HG03060 (cell line): ENCODE measurements at regions not wholly inside any gene's neighbourhood (a gene's known extent, or its start where the extent isn't known, plus 50 kb on each side); places are given as distances from the start of the nearest gene placed in this dataset.

Source experiments
- ATAC-seq: cut with Tn5 transposase; IDR thresholded peaks from one replicate; pipeline ENCODE4 v1.9.1; 2021; ENCODE audit warnings: low read depth, moderate number of reproducible peaks; ENCODE audit not compliant: unreplicated experiment

DNA sequence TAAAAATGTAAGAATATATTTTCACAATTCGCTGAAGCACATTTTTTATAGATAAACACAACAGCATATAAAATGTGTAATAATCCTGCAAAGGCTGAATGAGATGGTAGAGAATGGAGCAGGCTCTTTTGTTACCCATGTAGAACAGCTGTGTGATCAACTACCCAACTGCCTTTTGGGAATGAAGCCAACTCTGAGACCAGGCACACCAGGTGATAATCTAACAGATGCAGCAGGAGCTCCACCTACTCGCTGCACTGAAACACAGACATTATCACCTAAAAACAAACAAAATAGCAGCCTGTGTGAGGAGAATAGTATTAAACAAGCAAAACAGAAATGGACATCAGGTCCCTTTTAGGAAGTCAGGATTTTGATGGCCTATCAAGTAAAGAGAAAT, 183.3 kb downstream of the CCDC59 start:
- no peak for ATAC-seq

GRCh38 chr12:82174383-82174782, 183.8 kb downstream of the CCDC59 start:
- ATAC-seq: no peak

- no peak for ATAC-seq
Observed at GRCh38 chr12:82149045-82149444, 209.1 kb downstream of the CCDC59 start.

DNA sequence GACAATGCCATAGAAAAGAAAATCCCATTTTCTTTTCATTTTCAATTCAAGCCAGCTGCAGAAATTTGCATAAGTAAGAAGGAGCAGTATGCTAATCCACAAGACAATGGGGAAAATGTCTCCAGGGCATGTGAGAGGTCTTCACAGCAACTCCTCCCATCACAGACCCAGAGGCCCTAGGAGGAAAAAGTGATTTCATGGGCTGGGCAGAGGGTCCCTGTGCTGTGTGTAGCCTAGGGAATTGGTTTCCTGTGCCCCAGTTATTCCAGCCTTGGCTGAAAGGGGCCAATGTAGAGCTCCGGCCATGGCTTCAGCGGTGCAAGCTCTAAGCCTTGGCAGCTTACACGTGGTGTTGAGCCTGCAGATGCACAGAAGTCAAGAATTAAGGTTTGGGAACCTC, 211.4 kb downstream of the CCDC59 start:
- no peak for ATAC-seq

DNA sequence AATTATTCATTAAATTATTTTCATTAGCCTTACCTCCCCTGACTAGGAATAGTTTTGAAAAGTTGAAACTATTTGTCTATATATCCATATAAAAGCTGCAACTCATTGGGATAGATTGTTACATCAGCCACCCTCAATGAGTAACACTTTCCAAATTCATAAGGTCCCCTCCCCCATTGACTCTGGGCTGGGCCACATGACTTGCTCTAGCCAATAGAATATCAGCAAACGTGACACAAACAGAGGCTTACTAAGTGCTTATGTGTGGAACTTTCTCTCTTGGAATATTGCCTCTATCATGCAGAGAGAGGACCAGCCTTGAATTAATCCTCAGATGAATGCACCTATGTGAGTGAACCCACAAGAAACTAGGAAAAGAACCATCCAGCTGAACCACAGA, 213.7 kb downstream of the CCDC59 start:
- ATAC-seq: no peak

GRCh38 chr12:82132390-82132789, 225.8 kb downstream of the CCDC59 start:
- no peak for ATAC-seq

DNA sequence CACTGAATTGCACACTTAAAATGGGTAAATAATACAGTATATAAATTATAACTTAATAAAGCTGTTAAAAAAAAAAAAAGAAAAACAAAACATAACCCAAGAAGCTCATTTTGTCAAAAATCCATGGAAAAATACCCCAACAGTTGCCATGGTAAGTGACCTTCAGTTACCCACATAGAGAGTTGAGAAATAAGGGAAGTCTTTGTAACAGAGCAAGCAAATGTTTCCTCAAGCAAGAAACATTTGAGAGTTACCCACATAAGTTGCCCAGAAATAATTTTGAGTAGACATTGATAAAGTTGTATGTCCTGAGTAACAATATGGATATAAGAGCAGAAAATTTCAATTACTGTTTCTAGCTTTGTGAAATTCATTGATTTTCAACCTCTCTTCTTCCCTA, 227.4 kb downstream of the CCDC59 start:
- ATAC-seq: no peak

DNA sequence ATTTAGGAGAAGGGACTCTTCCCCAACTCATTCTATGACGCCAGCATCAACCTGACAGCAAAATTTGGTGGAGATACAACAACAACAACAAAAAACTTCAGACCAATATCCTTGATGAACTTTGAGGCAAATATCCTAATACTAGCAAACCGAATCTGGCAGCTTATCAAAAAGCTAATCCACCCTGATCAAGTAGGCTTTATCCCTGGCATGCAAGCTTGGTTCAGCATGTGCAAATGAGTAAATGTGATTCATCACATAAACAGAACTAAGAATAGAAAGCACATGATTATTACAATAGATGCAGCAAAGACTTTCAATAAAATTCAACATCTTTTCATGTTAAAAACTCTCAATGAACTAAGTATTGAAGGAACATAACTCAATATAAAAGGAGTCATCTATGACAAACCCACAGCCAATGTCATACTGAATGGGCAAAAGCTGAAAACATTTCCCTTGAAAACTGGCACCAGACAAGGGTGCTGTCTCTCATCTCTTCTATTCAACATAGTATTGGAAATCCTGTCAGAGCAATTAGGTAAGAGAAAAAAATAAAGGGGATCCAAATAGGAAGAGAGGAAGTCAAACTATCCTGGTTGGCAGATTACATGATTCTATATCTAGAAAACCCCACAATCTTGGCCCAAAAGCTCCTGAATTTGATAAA, 233.3 kb downstream of the CCDC59 start:
- no peak for ATAC-seq

DNA sequence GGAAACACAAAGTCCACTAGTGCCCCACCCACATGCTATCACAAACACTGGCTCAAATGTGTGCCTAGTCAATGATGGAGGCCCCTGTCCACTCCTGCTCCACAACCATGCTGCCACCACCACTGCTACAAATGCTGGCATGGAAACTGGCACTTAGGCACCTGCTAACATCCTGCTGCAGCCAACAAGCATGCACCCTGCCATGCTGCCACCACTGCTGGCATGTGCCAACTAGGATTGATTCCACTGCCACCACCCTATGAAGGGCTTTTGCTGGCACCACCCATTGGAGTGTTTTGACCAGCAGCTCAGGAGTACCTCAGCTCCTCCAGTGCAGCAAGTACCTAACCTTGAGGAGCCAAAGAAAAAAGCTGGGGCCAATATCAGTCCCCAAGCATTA, 236.6 kb downstream of the CCDC59 start:
- ATAC-seq: no peak

DNA sequence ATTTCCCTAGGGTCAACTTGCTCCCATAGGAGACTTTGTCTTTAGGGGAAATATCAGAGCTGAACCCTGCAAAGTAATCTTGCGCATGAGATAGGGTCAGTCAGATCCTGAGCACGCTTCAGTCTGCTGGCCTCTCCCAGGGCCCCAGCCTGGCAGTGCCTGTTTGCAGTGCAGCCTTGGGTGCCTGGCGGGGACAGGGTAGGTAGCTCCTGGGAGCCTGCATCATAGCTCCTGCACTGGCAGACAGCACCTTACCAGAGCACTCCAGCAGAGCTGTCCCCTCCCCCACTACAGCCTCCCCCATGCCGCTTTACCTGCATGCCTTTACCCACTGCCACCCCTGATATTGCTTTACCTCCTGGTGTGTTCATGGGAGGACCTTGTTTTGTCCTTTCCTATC, 237.3 kb downstream of the CCDC59 start:
- ATAC-seq: no peak

DNA sequence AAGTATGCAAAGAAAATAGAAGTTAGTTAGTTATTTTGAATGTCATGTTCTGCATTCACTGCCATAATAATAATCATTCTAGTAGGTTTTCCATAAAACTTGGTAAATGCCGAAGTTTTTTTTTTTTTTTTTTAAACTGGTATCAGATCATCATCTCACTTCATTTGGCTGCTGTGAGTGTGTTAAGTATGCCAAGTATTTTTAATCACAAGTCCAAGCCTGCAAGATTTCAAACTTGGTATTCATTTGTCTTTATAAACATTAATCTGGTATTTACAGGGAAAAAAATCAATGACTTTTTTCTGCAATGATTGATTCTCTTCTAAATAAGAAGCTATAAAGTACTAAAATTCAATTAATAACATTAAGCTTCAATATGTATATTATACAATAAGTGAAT, 248.9 kb downstream of the CCDC59 start:
- ATAC-seq: no peak

DNA sequence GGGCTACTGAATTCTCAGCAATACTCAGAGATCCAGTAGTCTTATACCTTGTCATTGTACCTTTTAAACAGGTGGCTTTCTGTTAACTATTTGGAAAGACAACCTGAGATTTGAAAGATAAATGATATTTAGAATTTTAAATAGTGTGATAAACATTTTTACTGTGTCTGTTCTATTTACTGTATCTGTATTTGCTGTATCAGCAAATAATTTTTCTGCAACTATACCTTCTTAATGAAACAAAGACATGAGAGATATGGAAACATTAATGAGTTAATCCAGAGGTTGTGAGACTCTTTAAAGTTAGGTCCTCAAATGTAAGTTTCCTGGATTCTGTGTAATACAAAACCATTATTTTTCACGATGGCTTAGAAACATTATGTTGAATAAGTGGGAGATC, 249.6 kb downstream of the CCDC59 start:
- ATAC-seq: no peak

DNA sequence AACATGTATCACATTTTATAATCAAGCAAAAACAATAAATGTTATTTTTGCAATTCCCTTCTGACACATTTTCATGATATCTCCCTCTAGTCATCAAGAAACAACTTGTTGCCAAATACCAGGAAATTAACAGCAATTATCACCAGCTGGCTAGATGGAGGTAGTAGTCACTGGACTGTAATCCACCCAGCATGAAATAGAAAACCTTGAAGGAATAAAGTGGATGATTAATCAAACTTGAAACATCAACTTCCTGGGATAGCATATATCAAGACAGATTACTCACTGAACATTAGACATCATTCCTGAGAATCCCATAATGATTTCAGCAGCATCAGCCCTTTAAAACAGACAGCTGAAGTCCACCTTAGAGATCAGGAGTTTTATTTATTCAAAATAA, 259.0 kb downstream of the CCDC59 start:
- ATAC-seq: no peak

GRCh38 chr12:82097877-82098276, 260.3 kb downstream of the CCDC59 start:
- ATAC-seq: no peak

DNA sequence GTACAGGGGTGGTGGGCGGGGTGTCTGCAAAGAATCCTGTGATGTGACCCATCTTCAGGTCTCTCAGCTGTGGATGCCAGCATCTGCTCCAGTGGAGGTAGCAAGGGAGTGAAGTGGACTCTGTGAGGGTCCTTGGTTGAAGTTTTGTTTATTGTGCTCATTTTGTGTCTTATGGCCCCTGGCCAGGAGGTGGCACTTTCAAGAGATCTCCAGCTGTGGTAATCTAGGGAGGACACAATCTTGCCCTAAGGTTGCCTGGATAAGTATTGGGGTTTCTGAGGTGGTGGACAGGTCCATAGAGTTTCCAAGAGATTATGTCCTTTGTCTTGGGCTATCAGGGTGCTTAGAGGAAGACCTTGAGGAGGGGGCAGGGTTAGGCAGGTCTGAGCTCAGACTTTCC, 260.7 kb downstream of the CCDC59 start:
- ATAC-seq: no peak

DNA sequence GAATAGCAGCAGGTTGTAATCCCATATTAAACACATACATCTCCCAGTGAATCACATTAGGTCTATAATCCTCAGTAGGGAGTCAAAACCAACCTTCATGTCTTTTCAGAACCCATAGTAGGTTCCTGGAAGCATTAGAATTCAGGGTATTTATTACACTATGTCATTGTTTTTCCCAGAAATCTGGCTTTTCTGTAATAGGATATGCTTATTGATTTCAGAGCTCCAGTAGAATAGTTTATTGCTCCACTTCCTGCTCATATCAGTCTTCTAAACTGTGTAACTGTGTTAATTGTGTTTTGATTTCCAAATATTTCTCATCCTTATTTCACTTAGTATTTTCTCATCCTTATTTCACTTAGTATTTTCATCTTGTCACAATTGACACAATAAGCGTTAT, 268.0 kb downstream of the CCDC59 start:
- no peak for ATAC-seq

- ATAC-seq: no peak
Observed at GRCh38 chr12:82089369-82090121, 268.6 kb downstream of the CCDC59 start.

- ATAC-seq: no peak
Observed at GRCh38 chr12:82082501-82082900, 275.7 kb downstream of the CCDC59 start.

DNA sequence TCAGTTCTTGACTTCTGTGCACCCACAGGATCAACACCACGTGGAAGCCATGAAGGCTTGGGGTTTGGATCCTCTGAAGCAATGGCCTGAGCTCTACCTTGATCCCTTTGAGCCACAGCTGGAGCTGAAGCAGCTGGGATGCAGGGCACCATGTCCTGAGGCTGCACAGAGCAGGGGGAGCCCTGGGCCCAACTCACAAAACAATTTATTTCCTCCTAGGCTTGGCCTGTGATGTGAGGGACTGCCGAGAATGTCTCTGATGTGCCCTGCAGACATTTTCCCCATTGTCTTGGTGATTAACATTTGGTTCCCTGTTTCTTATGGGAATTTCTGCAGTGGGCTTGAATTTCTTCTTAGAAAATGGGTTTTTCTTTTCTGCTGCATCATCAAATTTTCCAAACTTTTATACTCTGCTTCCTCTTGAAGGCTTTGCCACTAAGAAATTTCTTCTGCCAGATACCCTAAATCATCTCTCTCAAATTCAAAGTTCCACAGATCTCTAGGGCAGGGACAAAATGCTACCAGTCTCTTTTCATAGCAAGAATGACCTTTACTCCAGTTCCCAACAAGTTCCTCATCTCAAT, 288.2 kb downstream of the CCDC59 start:
- no peak for ATAC-seq

GRCh38 chr12:82058197-82058596, 299.0 kb upstream of the PPFIA2 start:
- ATAC-seq: no peak

DNA sequence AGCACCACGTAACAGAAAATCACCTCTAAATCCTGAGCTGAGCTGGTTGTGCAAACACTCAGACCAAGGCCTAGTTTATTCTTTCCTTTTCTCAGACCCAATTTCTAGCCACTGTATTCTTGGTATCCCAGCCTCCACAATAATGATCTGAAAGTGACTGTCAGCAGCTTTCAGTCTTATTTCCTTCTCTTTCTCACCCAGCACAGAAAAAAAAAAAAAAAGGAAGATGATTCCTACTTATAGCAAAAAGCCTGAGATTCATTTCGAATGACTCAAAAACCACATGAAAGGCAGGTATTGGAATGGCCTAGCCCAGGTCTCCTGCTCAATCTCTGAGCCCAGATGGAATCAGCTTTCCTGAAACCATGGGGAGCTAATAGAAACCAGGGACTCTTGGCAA, 298.6 kb upstream of the PPFIA2 start:
- ATAC-seq: no peak

DNA sequence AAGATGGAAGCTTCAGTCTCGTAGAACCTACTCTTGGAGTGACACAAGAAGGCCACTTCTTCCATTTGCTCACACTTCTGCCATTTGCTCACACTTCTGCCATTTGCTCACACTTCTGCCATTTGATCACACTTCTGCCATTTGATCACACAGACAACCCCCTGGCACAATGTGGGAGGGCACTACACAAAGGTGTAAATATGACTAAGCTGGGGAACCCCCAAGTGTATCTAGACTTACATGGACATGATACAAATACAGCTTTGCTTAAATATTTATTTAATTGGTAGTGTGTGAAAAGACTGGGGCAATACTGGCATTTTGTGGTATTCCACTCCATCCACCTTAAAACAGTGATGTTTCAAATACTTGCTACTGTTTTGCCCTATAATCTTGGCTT, 296.2 kb upstream of the PPFIA2 start:
- no peak for ATAC-seq
